ENCODE measurements at regions not wholly inside any gene's neighbourhood (a gene's known extent, or its start where the extent isn't known, plus 50 kb on each side); places are given as distances from the start of the nearest gene placed in this dataset.

DNA sequence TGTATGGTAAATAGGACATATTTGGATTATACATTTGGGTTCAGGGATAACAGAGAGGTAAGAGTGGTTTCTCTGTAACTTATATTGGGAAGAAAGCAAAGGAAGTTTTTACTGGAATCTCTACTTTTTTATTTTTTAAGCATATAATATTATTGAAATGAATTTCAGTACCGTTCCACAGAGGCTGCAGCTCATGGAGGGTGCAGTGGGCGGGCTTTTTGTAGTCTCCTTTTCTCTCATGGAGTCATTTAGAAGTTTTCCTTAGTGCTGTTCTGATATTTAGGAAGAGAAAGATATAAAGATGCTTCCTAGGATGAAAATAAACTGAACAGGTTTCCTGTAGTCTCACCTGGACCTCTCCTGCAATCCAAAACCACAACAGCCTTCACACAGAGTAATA lies 1153.3 kb upstream of the TMEFF2 start:
- Mint-ChIP-seq H3K4me1 (peaks cover 9% of the 10 kb centered on the region), H3K27ac (peak overlapping the region in 3 of 7 donors; percentile 88 to 89 (median 88)), H3K4me3 (peak overlapping the region; percentile 79 to 93), H3K27me3 (ENCODE audit: low read depth in 3 of 3) (no peaks in the 10 kb centered on the region), H3K9me3 (no peaks in the 10 kb centered on the region), H3K36me3 (no peaks in the 10 kb centered on the region)
- intact Hi-C loops (cut with micrococcal nuclease) = no loop called here
- Histone ChIP-seq H4K20me1 (ENCODE audit: insufficient read depth, low read length) (no peaks in the 10 kb centered on the region), H3K4me1 (ENCODE audit: control insufficient read depth in 1 of 2, insufficient read depth in 2 of 2, low read length in 2 of 2) (peaks cover 3 to 6% of the 10 kb centered on the region in 2 donors), H3K36me3 (replicated peaks in 1 of 2; ENCODE audit: control insufficient read depth in 1 of 2, insufficient read depth in 2 of 2, low read length in 2 of 2) (no peaks in the 10 kb centered on the region), H3K4me2 (replicated peaks; ENCODE audit: extremely low read depth, low read length, poor library complexity, severe bottlenecking) (peak overlapping the region; percentile 76), H3K79me2 (ENCODE audit: insufficient read depth, low read length) (no peaks in the 10 kb centered on the region), H2AFZ (ENCODE audit: insufficient read depth, low read depth, low read length, poor library complexity, severe bottlenecking) (peak overlapping the region; percentile 95), H3K27me3 (ENCODE audit: control insufficient read depth in 2 of 2, insufficient read depth in 2 of 2, low read length in 2 of 2) (no peaks in the 10 kb centered on the region), H3K27ac (ENCODE audit: low read depth in 1 of 2, low read length in 2 of 2) (peak overlapping the region in 1 of 2 donors; percentile 93), H3K4me3 (replicated peaks in 1 of 3; ENCODE audit: low read depth in 2 of 3, low read length in 3 of 3) (peak overlapping the region; percentile 83 to 99 (median 92)), H3K9ac (ENCODE audit: insufficient read depth, low read length, poor library complexity, severe bottlenecking) (peak overlapping the region; percentile 72), H3K9me3 (replicated peaks in 1 of 2; ENCODE audit: control insufficient read depth in 1 of 2, insufficient read depth in 1 of 2, low read length in 2 of 2) (no peaks in the 10 kb centered on the region)
- WGBS (ENCODE audit: insufficient coverage) = no CpG with 5 or more reads among the region's 2 CpGs
- no peak for TF ChIP-seq CTCF (IDR thresholded peaks at IDR 0.05)
- no peak for DNase-seq

GRCh38 chr2:193336781-193337180 lies 1142.0 kb upstream of the TMEFF2 start:
- H3K27me3 ChIP-seq (ENCODE audit: control insufficient read depth in 2 of 2, insufficient read depth in 2 of 2, low read length in 2 of 2) = no peaks in the 10 kb centered on the region
- Mint-ChIP-seq H3K9me3 (peaks cover 0 to 4% (median 0%) of the 10 kb centered on the region in 7 donors), H3K36me3 (no peaks in the 10 kb centered on the region), H3K27ac (no peak overlapping the region), H3K4me1 (peaks cover 10% of the 10 kb centered on the region), H3K27me3 (ENCODE audit: low read depth in 3 of 3) (no peaks in the 10 kb centered on the region), H3K4me3 (no peak overlapping the region)
- H3K36me3 ChIP-seq (replicated peaks in 1 of 2; ENCODE audit: control insufficient read depth in 1 of 2, insufficient read depth in 2 of 2, low read length in 2 of 2) = no peaks in the 10 kb centered on the region
- H3K4me2 ChIP-seq (replicated peaks; ENCODE audit: extremely low read depth, low read length, poor library complexity, severe bottlenecking) = no peak overlapping the region
- no peak for DNase-seq
- H3K9me3 ChIP-seq (replicated peaks in 1 of 2; ENCODE audit: control insufficient read depth in 1 of 2, insufficient read depth in 1 of 2, low read length in 2 of 2) = no peaks in the 10 kb centered on the region
- no peak for TF ChIP-seq CTCF (IDR thresholded peaks at IDR 0.05)
- no peaks in the 10 kb centered on the region for H3K79me2 ChIP-seq (ENCODE audit: insufficient read depth, low read length)
- H4K20me1 ChIP-seq (ENCODE audit: insufficient read depth, low read length) = no peaks in the 10 kb centered on the region
- H3K27ac ChIP-seq (ENCODE audit: low read depth in 1 of 2, low read length in 2 of 2) = no peak overlapping the region
- H3K4me1 ChIP-seq (ENCODE audit: control insufficient read depth in 1 of 2, insufficient read depth in 2 of 2, low read length in 2 of 2) = peaks cover 3 to 7% of the 10 kb centered on the region in 2 donors
- no peak overlapping the region for H3K4me3 ChIP-seq (replicated peaks in 1 of 3; ENCODE audit: low read depth in 2 of 3, low read length in 3 of 3)
- no peak overlapping the region for H2AFZ ChIP-seq (ENCODE audit: insufficient read depth, low read depth, low read length, poor library complexity, severe bottlenecking)
- intact Hi-C loops (cut with micrococcal nuclease) = no loop called here
- H3K9ac ChIP-seq (ENCODE audit: insufficient read depth, low read length, poor library complexity, severe bottlenecking) = no peak overlapping the region
- WGBS (ENCODE audit: insufficient coverage) = no CpG with 5 or more reads among the region's 1 CpG

Measured in CD14-positive monocyte (primary cell).